HepG2 (cell line): ENCODE measurements at regions not wholly inside any gene's neighbourhood (a gene's known extent, or its start where the extent isn't known, plus 50 kb on each side); places are given as distances from the start of the nearest gene placed in this dataset.

Experiments
- FOXO1 ChIP-seq: sonication (generic); formaldehyde crosslinking; IDR thresholded peaks from 2 replicates; pipeline ENCODE4 v1.4.0; 2020; ENCODE audit warnings: missing genetic modification reagents
- HOXA3 ChIP-seq: sonication (generic); formaldehyde crosslinking; IDR thresholded peaks from 2 replicates; pipeline ENCODE4 v1.5.0; 2020; ENCODE audit warnings: missing genetic modification reagents
- IRX3 ChIP-seq: sonication (generic); formaldehyde crosslinking; IDR thresholded peaks from 2 replicates; pipeline ENCODE4 v1.8.1; 2023; ENCODE audit warnings: mild to moderate bottlenecking, low read depth, missing genetic modification reagents, borderline replicate concordance
- TF ChIP-seq, protein P1 (sequence below), 2 experiments: fragments of 450-650 bp in 1 of 2; sonication (generic) in 1 of 2; formaldehyde crosslinking in 1 of 2; IDR thresholded peaks; 2 replicates each; pipeline versions ENCODE4 v1.6.1 to v1.8.0; 2016 to 2022; ENCODE audit warnings: antibody characterized with exemption in 1 of 2, mild to moderate bottlenecking in 1 of 2, missing genetic modification reagents in 1 of 2
- TF ChIP-seq, protein P2 (sequence below): sonication (generic); formaldehyde crosslinking; IDR thresholded peaks from 2 replicates; pipeline ENCODE4 v1.4.0; 2020; ENCODE audit warnings: mild to moderate bottlenecking, missing genetic modification reagents
- TF ChIP-seq, protein P3 (sequence below): IDR thresholded peaks from 2 replicates; pipeline ENCODE4 v1.6.1; 2016; ENCODE audit warnings: missing compliant biosample characterization, missing genetic modification reagents, borderline replicate concordance
- TF ChIP-seq, protein P4 (sequence below): sonication (generic); formaldehyde crosslinking; IDR thresholded peaks from 2 replicates; pipeline ENCODE4 v1.8.1; 2023; ENCODE audit warnings: mild to moderate bottlenecking, inconsistent platforms, moderate library complexity, missing genetic modification reagents, borderline replicate concordance
- TF ChIP-seq, protein P5 (sequence below): IDR thresholded peaks from 2 replicates; pipeline ENCODE4 v1.4.0; 2020; ENCODE audit warnings: mild to moderate bottlenecking, missing genetic modification reagents

DNA sequence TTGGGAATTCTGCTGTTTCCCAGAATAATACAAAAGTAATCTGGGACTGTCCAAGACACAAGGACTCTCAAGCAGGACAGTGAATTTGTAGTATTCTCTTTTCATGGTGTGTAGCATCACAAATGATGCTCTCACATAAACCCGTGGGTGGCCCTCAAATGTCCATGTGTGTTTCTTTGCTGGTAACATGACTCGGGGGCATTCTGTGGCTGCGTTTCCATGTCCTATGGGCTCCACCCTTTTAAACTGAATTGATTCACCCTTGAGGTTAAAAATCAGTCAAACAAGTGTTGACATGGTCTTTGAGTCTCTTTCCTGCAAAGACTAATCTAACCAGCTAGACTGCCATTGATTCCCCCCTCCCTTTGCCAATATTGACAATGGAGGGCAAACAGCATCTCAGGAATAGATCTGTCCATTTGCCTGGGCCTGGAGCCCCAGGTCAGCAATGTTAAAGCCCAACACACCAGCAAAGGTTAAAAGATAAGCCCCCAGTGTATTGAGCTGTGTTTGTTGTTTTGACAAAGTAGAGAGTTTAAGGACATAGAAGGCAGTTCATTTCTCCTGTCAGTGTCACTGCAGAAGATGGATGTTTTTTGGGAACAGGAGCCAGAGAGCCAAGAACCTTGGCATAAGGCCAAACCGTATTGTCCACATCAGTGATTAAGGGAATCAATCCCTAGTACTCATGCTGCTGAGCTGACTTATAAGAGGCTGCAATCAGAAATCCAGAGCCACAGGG lies 117.1 kb upstream of the COX10 start (continued):
- TF ChIP-seq, protein P1, sequence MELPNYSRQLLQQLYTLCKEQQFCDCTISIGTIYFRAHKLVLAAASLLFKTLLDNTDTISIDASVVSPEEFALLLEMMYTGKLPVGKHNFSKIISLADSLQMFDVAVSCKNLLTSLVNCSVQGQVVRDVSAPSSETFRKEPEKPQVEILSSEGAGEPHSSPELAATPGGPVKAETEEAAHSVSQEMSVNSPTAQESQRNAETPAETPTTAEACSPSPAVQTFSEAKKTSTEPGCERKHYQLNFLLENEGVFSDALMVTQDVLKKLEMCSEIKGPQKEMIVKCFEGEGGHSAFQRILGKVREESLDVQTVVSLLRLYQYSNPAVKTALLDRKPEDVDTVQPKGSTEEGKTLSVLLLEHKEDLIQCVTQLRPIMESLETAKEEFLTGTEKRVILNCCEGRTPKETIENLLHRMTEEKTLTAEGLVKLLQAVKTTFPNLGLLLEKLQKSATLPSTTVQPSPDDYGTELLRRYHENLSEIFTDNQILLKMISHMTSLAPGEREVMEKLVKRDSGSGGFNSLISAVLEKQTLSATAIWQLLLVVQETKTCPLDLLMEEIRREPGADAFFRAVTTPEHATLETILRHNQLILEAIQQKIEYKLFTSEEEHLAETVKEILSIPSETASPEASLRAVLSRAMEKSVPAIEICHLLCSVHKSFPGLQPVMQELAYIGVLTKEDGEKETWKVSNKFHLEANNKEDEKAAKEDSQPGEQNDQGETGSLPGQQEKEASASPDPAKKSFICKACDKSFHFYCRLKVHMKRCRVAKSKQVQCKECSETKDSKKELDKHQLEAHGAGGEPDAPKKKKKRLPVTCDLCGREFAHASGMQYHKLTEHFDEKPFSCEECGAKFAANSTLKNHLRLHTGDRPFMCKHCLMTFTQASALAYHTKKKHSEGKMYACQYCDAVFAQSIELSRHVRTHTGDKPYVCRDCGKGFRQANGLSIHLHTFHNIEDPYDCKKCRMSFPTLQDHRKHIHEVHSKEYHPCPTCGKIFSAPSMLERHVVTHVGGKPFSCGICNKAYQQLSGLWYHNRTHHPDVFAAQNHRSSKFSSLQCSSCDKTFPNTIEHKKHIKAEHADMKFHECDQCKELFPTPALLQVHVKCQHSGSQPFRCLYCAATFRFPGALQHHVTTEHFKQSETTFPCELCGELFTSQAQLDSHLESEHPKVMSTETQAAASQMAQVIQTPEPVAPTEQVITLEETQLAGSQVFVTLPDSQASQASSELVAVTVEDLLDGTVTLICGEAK (IDR thresholded peaks at IDR 0.05), result no peak
- TF ChIP-seq, protein P1 (CRISPR knock-in tag; IDR thresholded peaks at IDR 0.05), result peak; percentile 29; the same call in 1 of the 2 replicates
- TF ChIP-seq, protein P2, sequence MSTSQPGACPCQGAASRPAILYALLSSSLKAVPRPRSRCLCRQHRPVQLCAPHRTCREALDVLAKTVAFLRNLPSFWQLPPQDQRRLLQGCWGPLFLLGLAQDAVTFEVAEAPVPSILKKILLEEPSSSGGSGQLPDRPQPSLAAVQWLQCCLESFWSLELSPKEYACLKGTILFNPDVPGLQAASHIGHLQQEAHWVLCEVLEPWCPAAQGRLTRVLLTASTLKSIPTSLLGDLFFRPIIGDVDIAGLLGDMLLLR (CRISPR knock-in tag), result no peak
- TF ChIP-seq IRX3 (CRISPR knock-in tag) (0 out of 2 replicates have a peak, but pooled peaks have one; percentile 49), FOXO1 (peak; percentile 93), HOXA3 (CRISPR knock-in tag) (peak; percentile 52; the same call in 1 of the 2 replicates)
- TF ChIP-seq, protein P3, sequence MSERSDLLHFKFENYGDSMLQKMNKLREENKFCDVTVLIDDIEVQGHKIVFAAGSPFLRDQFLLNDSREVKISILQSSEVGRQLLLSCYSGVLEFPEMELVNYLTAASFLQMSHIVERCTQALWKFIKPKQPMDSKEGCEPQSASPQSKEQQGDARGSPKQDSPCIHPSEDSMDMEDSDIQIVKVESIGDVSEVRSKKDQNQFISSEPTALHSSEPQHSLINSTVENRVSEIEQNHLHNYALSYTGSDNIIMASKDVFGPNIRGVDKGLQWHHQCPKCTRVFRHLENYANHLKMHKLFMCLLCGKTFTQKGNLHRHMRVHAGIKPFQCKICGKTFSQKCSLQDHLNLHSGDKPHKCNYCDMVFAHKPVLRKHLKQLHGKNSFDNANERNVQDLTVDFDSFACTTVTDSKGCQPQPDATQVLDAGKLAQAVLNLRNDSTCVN (CRISPR knock-in tag), result no peak
- TF ChIP-seq, protein P4, sequence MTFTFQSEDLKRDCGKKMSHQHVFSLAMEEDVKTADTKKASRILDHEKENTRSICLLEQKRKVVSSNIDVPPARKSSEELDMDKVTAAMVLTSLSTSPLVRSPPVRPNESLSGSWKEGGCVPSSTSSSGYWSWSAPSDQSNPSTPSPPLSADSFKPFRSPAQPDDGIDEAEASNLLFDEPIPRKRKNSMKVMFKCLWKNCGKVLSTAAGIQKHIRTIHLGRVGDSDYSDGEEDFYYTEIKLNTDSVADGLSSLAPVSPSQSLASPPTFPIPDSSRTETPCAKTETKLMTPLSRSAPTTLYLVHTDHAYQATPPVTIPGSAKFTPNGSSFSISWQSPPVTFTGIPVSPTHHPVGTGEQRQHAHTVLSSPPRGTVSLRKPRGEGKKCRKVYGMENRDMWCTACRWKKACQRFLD (CRISPR knock-in tag), result no peak
- TF ChIP-seq, protein P5, sequence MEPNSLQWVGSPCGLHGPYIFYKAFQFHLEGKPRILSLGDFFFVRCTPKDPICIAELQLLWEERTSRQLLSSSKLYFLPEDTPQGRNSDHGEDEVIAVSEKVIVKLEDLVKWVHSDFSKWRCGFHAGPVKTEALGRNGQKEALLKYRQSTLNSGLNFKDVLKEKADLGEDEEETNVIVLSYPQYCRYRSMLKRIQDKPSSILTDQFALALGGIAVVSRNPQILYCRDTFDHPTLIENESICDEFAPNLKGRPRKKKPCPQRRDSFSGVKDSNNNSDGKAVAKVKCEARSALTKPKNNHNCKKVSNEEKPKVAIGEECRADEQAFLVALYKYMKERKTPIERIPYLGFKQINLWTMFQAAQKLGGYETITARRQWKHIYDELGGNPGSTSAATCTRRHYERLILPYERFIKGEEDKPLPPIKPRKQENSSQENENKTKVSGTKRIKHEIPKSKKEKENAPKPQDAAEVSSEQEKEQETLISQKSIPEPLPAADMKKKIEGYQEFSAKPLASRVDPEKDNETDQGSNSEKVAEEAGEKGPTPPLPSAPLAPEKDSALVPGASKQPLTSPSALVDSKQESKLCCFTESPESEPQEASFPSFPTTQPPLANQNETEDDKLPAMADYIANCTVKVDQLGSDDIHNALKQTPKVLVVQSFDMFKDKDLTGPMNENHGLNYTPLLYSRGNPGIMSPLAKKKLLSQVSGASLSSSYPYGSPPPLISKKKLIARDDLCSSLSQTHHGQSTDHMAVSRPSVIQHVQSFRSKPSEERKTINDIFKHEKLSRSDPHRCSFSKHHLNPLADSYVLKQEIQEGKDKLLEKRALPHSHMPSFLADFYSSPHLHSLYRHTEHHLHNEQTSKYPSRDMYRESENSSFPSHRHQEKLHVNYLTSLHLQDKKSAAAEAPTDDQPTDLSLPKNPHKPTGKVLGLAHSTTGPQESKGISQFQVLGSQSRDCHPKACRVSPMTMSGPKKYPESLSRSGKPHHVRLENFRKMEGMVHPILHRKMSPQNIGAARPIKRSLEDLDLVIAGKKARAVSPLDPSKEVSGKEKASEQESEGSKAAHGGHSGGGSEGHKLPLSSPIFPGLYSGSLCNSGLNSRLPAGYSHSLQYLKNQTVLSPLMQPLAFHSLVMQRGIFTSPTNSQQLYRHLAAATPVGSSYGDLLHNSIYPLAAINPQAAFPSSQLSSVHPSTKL (CRISPR knock-in tag), result peak; percentile 92
